HFFc6 (cell line): ENCODE measurements at regions not wholly inside any gene's neighbourhood (a gene's known extent, or its start where the extent isn't known, plus 50 kb on each side); places are given as distances from the start of the nearest gene placed in this dataset.

Source experiments
- DNase-seq: peaks from one replicate; pipeline ENCODE4 v3.0.0-alpha.2; 2018
- H3K27ac Mint-ChIP-seq: 2 replicates; pipeline ENCODE4 v1.8.0; 2020; ENCODE audit warnings: mild to moderate bottlenecking, mixed read lengths
- H3K27me3 Mint-ChIP-seq: 2 replicates; pipeline ENCODE4 v1.8.0; 2021; ENCODE audit warnings: mild to moderate bottlenecking, moderate library complexity, mixed read lengths; ENCODE audit not compliant: insufficient read depth
- H3K36me3 Mint-ChIP-seq: 2 replicates; pipeline ENCODE4 v1.8.0; 2021; ENCODE audit warnings: low read depth, mixed read lengths
- H3K4me1 Mint-ChIP-seq: 2 replicates; pipeline ENCODE4 v1.8.0; 2020; ENCODE audit warnings: low read depth, mixed read lengths
- H3K4me3 Mint-ChIP-seq: 2 replicates; pipeline ENCODE4 v1.8.0; 2020; ENCODE audit warnings: mild to moderate bottlenecking, moderate library complexity, mixed read lengths
- H3K9me3 Mint-ChIP-seq: 2 replicates; pipeline ENCODE4 v1.8.0; 2020; ENCODE audit warnings: mild to moderate bottlenecking, mixed read lengths
- CTCF ChIP-seq: fragments of 200-600 bp; sonication (generic); IDR thresholded peaks from 2 replicates; pipeline ENCODE4 v1.5.0; 2021; ENCODE audit warnings: antibody characterized with exemption, mild to moderate bottlenecking

GRCh38 chrX:10952619-10953018, 158.5 kb upstream of the HCCS start:
- peaks cover 19% of the 10 kb centered on the region for H3K9me3 Mint-ChIP-seq
- H3K36me3 Mint-ChIP-seq: peaks cover 17% of the 10 kb centered on the region; the same call in 1 of the 2 replicates
- H3K4me1 Mint-ChIP-seq: no peaks in the 10 kb centered on the region

GRCh38 chrX:10965174-10965798, 145.8 kb upstream of the HCCS start:
- Mint-ChIP-seq H3K4me1 (no peaks in the 10 kb centered on the region), H3K27me3 (no peaks in the 10 kb centered on the region; the same call in none of the 2 replicates), H3K9me3 (no peaks in the 10 kb centered on the region), H3K27ac (no peak overlapping the region), H3K4me3 (no peak overlapping the region), H3K36me3 (no peaks in the 10 kb centered on the region)
- no peak for DNase-seq
- no peak for TF ChIP-seq CTCF

More at GRCh38 chrX:10952619-10953018, 158.5 kb upstream of the HCCS start:
- no peak for TF ChIP-seq CTCF
- H3K27me3 Mint-ChIP-seq: peaks cover 2% of the 10 kb centered on the region; the same call in 1 of the 2 replicates
- H3K27ac Mint-ChIP-seq: no peak overlapping the region
- H3K4me3 Mint-ChIP-seq: no peak overlapping the region
- no peak for DNase-seq

- Mint-ChIP-seq H3K27ac (no peak overlapping the region), H3K4me3 (no peak overlapping the region), H3K4me1 (peaks cover 3% of the 10 kb centered on the region; the same call in 1 of the 2 replicates), H3K9me3 (no peaks in the 10 kb centered on the region), H3K27me3 (no peaks in the 10 kb centered on the region; the same call in none of the 2 replicates), H3K36me3 (no peaks in the 10 kb centered on the region)
- no peak for DNase-seq
- TF ChIP-seq CTCF: no peak
Observed at GRCh38 chrX:10966057-10966456, 145.1 kb upstream of the HCCS start.

GRCh38 chrX:10971176-10971575, 140.0 kb upstream of the HCCS start:
- Mint-ChIP-seq H3K27ac (no peak overlapping the region), H3K27me3 (no peaks in the 10 kb centered on the region), H3K4me1 (peaks cover 10% of the 10 kb centered on the region; the same call in 1 of the 2 replicates), H3K36me3 (no peaks in the 10 kb centered on the region), H3K9me3 (no peaks in the 10 kb centered on the region), H3K4me3 (no peak overlapping the region)
- no peak for TF ChIP-seq CTCF
- DNase-seq: no peak

GRCh38 chrX:10971759-10972158, 139.4 kb upstream of the HCCS start:
- Mint-ChIP-seq H3K9me3 (no peaks in the 10 kb centered on the region), H3K27ac (no peak overlapping the region), H3K36me3 (no peaks in the 10 kb centered on the region), H3K27me3 (no peaks in the 10 kb centered on the region), H3K4me1 (peaks cover 10% of the 10 kb centered on the region; the same call in 1 of the 2 replicates), H3K4me3 (no peak overlapping the region)
- DNase-seq: no peak
- TF ChIP-seq CTCF: no peak
